OCI-LY3 (cell line): ENCODE measurements at regions not wholly inside any gene's neighbourhood (a gene's known extent, or its start where the extent isn't known, plus 50 kb on each side); places are given as distances from the start of the nearest gene placed in this dataset.

Experiments
- H2AFZ ChIP-seq: fragments of 200-600, 300-600 bp; shearing (Covaris generic); 2 replicates; pipeline ENCODE4 v1.6.0; 2014; ENCODE audit warnings: antibody characterized with exemption, low read depth, low read length
- H3K27ac ChIP-seq: fragments of 200-600, 300-600 bp; sonication (generic); 2 replicates; pipeline ENCODE4 v1.5.1; 2014; ENCODE audit warnings: mild to moderate bottlenecking, low read length, moderate library complexity, mixed read lengths
- H3K27me3 ChIP-seq: fragments of 200-600, 300-600 bp; sonication (generic); 2 replicates; pipeline ENCODE4 v1.6.1; 2014; ENCODE audit warnings: low read depth, low read length, mixed read lengths
- H3K36me3 ChIP-seq: fragments of 200-600, 300-600 bp; sonication (generic); replicated peaks from 2 replicates; pipeline ENCODE3; 2014; ENCODE audit warnings: low read depth, low read length, mixed read lengths
- H3K4me1 ChIP-seq: fragments of 300-600, 200-600 bp; sonication (generic); 2 replicates; pipeline ENCODE4 v1.6.1; 2014; ENCODE audit warnings: low read length, mixed read lengths
- H3K4me2 ChIP-seq: fragments of 200-600, 300-600 bp; sonication (generic); 2 replicates; pipeline ENCODE4 v1.6.1; 2014; ENCODE audit warnings: low read length, mixed read lengths
- H3K4me3 ChIP-seq: fragments of 300-600, 200-600 bp; sonication (generic); 2 replicates; pipeline ENCODE4 v1.5.1; 2014; ENCODE audit warnings: antibody characterized with exemption, mild to moderate bottlenecking, low read length, moderate library complexity
- H3K79me2 ChIP-seq: fragments of 300-600, 200-600 bp; shearing (Covaris generic); 2 replicates; pipeline ENCODE4 v1.6.1; 2014; ENCODE audit warnings: mild to moderate bottlenecking, low read length, mixed read lengths
- H3K9ac ChIP-seq: fragments of 300-600, 200-600 bp; shearing (Covaris generic); 2 replicates; pipeline ENCODE4 v1.6.0; 2014; ENCODE audit warnings: mild to moderate bottlenecking, low read length, moderate library complexity
- H3K9me3 ChIP-seq: fragments of 200-600, 300-600 bp; shearing (Covaris generic); 2 replicates; pipeline ENCODE4 v1.6.1; 2014; ENCODE audit warnings: low read length, mixed read lengths; ENCODE audit not compliant: insufficient read depth
- H4K20me1 ChIP-seq: fragments of 200-600, 300-600 bp; sonication (generic); 2 replicates; pipeline ENCODE4 v1.6.1; 2016; ENCODE audit warnings: low read length, mixed read lengths; ENCODE audit not compliant: insufficient read depth
- EZH2phosphoT487 ChIP-seq: fragments of 200-600 bp; shearing (Covaris generic); IDR thresholded peaks from 2 replicates; pipeline ENCODE4 v1.6.1; 2018; ENCODE audit warnings: antibody characterized with exemption, mixed run types, low read depth
- TF ChIP-seq, protein P1 (sequence below): fragments of 200-600, 300-600 bp; sonication (generic); IDR thresholded peaks from 2 replicates; pipeline ENCODE4 v1.5.1; 2014; ENCODE audit warnings: antibody characterized with exemption, low read length, low read depth

DNA sequence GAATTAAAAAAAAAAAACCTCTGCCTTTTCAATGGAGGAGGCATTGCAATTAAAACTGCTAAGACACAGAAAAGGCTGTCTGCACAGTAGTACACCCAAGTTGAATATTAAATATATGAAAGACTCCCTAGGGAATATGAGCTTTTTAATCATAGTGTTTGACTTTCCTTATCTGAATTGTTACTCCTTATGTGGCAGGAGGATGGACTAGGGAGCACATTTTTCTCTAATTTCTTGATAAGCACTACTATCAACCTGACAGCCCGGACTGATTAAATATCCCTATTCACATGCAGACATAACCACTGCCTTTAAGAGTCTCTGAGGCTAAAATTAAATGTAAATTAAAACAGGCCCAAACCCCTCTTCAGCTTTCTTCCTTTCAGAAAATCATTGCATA lies 428.6 kb upstream of the GJE1 start:
- TF ChIP-seq EZH2phosphoT487: no peak
- TF ChIP-seq, protein P1, sequence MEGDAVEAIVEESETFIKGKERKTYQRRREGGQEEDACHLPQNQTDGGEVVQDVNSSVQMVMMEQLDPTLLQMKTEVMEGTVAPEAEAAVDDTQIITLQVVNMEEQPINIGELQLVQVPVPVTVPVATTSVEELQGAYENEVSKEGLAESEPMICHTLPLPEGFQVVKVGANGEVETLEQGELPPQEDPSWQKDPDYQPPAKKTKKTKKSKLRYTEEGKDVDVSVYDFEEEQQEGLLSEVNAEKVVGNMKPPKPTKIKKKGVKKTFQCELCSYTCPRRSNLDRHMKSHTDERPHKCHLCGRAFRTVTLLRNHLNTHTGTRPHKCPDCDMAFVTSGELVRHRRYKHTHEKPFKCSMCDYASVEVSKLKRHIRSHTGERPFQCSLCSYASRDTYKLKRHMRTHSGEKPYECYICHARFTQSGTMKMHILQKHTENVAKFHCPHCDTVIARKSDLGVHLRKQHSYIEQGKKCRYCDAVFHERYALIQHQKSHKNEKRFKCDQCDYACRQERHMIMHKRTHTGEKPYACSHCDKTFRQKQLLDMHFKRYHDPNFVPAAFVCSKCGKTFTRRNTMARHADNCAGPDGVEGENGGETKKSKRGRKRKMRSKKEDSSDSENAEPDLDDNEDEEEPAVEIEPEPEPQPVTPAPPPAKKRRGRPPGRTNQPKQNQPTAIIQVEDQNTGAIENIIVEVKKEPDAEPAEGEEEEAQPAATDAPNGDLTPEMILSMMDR: no peak
- Histone ChIP-seq H3K27me3 (no peaks in the 10 kb centered on the region), H3K27ac (no peak overlapping the region), H3K79me2 (no peaks in the 10 kb centered on the region), H3K4me2 (no peak overlapping the region), H3K9me3 (no peaks in the 10 kb centered on the region), H3K4me3 (no peak overlapping the region), H2AFZ (no peak overlapping the region), H3K4me1 (no peaks in the 10 kb centered on the region), H3K9ac (no peak overlapping the region), H3K36me3 (no peaks in the 10 kb centered on the region), H4K20me1 (no peaks in the 10 kb centered on the region)

DNA sequence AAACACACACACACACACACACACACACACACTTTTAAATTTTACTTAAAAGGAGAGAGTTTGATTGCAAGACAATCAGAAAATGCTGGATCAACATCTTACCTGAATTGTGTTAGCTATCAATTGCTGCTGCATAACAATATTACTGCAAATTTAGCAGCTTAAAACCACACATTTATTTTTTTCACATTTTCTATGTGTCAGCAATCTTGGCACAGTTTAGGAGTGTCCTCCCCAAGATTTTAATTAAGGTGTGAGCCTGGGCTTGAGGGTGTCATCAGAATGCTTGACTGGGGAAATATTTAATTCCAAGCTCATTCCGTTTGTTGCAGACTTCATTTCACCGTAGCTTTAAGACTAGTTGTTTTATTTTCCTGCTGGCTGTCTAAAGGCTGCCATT lies 431.0 kb upstream of the GJE1 start:
- Histone ChIP-seq H3K4me3 (no peak overlapping the region), H3K27ac (no peak overlapping the region), H3K27me3 (no peaks in the 10 kb centered on the region), H3K4me2 (no peak overlapping the region), H2AFZ (no peak overlapping the region), H3K9ac (no peak overlapping the region), H3K36me3 (no peaks in the 10 kb centered on the region), H4K20me1 (no peaks in the 10 kb centered on the region), H3K9me3 (no peaks in the 10 kb centered on the region), H3K4me1 (no peaks in the 10 kb centered on the region), H3K79me2 (no peaks in the 10 kb centered on the region)
- no peak for TF ChIP-seq EZH2phosphoT487
- TF ChIP-seq, protein P1: no peak

DNA sequence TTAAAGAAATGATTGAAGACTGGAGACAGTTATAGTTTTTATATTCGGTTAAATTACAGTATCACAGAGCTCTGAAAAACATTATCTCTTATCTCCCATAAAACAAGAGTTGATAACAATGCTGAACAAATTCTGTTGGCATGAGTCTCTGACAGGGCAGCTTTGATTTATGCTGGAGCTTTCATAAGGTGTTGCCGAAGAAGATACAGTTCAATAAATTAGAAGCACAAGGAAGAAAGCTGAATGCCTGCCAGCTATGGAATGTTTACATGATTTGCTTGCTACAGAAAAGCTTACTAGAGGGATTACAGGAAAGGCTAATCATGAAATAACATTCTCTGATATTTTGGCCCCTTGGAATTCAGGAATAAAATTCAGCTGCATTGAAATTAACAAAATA lies 431.9 kb upstream of the GJE1 start:
- TF ChIP-seq, protein P1: no peak
- no peak for TF ChIP-seq EZH2phosphoT487
- no peak overlapping the region for H3K27ac ChIP-seq
- no peaks in the 10 kb centered on the region for H4K20me1 ChIP-seq
- H3K9me3 ChIP-seq: no peaks in the 10 kb centered on the region
- H3K4me1 ChIP-seq: no peaks in the 10 kb centered on the region
- H3K9ac ChIP-seq: no peak overlapping the region
- no peak overlapping the region for H3K4me3 ChIP-seq
- no peaks in the 10 kb centered on the region for H3K27me3 ChIP-seq
- no peak overlapping the region for H2AFZ ChIP-seq
- no peaks in the 10 kb centered on the region for H3K36me3 ChIP-seq
- H3K79me2 ChIP-seq: no peaks in the 10 kb centered on the region
- H3K4me2 ChIP-seq: no peak overlapping the region

DNA sequence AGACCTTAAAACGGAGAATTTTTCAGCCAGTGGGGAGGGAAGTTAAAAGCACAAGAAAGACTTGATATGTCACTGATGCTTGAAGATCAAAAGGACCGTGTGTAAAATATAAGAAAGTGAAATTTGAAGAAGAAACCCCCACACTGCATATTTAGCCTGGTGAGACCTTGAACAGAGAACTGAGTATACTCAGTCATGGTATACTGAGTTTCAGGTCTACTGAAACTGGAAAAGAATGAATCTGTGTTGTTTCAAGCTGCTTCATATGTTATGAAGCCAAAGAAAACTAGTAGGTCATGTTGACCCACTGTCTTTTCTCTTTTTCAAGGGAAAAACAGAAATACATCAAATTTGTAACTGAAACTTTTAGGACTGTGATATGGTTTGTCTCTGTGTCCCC lies 443.8 kb upstream of the GJE1 start:
- peak overlapping the region; percentile 14; the same call in 1 of the 2 replicates for H3K4me2 ChIP-seq
- no peak overlapping the region for H3K4me3 ChIP-seq
- H3K4me1 ChIP-seq: peaks cover 20% of the 10 kb centered on the region

More for the DNA sequence above, 443.8 kb upstream of the GJE1 start:
- H3K36me3 ChIP-seq: no peaks in the 10 kb centered on the region
- H3K9ac ChIP-seq: no peak overlapping the region
- no peak for TF ChIP-seq EZH2phosphoT487
- TF ChIP-seq, protein P1: no peak
- H4K20me1 ChIP-seq: no peaks in the 10 kb centered on the region
- no peaks in the 10 kb centered on the region for H3K27me3 ChIP-seq
- H3K79me2 ChIP-seq: no peaks in the 10 kb centered on the region
- no peak overlapping the region for H2AFZ ChIP-seq
- peak overlapping the region; percentile 78 for H3K27ac ChIP-seq
- H3K9me3 ChIP-seq: no peaks in the 10 kb centered on the region
